ENCODE measurements at regions not wholly inside any gene's neighbourhood (a gene's known extent, or its start where the extent isn't known, plus 50 kb on each side); places are given as distances from the start of the nearest gene placed in this dataset.

- no peaks in the 10 kb centered on the region for H3K4me1 Mint-ChIP-seq (ENCODE audit: low read depth)
- H3K36me3 Mint-ChIP-seq (ENCODE audit: low read depth), result no peaks in the 10 kb centered on the region
- intact Hi-C loops (cut with micrococcal nuclease), result no loop called here
- DNase-seq (ENCODE audit: low spot score), result no peak
- H3K27me3 Mint-ChIP-seq (ENCODE audit: insufficient read depth), result no peaks in the 10 kb centered on the region
- no peak overlapping the region for H3K27ac Mint-ChIP-seq
- no peaks in the 10 kb centered on the region for H3K9me3 Mint-ChIP-seq
- H3K4me3 Mint-ChIP-seq, result no peak overlapping the region
Measured at GRCh38 chr9:26574256-26574655, 318.3 kb downstream of the CAAP1 start.

- Mint-ChIP-seq H3K36me3 (ENCODE audit: low read depth) (no peaks in the 10 kb centered on the region), H3K4me3 (no peak overlapping the region), H3K27ac (no peak overlapping the region), H3K4me1 (ENCODE audit: low read depth) (no peaks in the 10 kb centered on the region), H3K27me3 (ENCODE audit: insufficient read depth) (no peaks in the 10 kb centered on the region), H3K9me3 (no peaks in the 10 kb centered on the region)
- no peak for DNase-seq (ENCODE audit: low spot score)
- intact Hi-C loops (cut with micrococcal nuclease), result no loop called here
Measured at GRCh38 chr9:26567976-26568375, 324.6 kb downstream of the CAAP1 start.

GRCh38 chr9:26566141-26566540 is 326.5 kb downstream of the CAAP1 start:
- no peaks in the 10 kb centered on the region for H3K9me3 Mint-ChIP-seq
- intact Hi-C loops (cut with micrococcal nuclease), result no loop called here
- H3K4me3 Mint-ChIP-seq, result no peak overlapping the region
- H3K36me3 Mint-ChIP-seq (ENCODE audit: low read depth), result no peaks in the 10 kb centered on the region
- H3K27ac Mint-ChIP-seq, result no peak overlapping the region
- H3K4me1 Mint-ChIP-seq (ENCODE audit: low read depth), result no peaks in the 10 kb centered on the region
- no peaks in the 10 kb centered on the region for H3K27me3 Mint-ChIP-seq (ENCODE audit: insufficient read depth)
- DNase-seq (ENCODE audit: low spot score), result no peak

- Mint-ChIP-seq H3K4me1 (ENCODE audit: low read depth) (no peaks in the 10 kb centered on the region), H3K9me3 (no peaks in the 10 kb centered on the region), H3K27me3 (ENCODE audit: insufficient read depth) (no peaks in the 10 kb centered on the region), H3K4me3 (no peak overlapping the region), H3K27ac (no peak overlapping the region), H3K36me3 (ENCODE audit: low read depth) (no peaks in the 10 kb centered on the region)
- DNase-seq (ENCODE audit: low spot score), result no peak
- intact Hi-C loops (cut with micrococcal nuclease), result no loop called here
Measured at GRCh38 chr9:26565118-26565517, 327.5 kb downstream of the CAAP1 start.

- Mint-ChIP-seq H3K27me3 (ENCODE audit: insufficient read depth) (no peaks in the 10 kb centered on the region), H3K27ac (no peak overlapping the region), H3K36me3 (ENCODE audit: low read depth) (no peaks in the 10 kb centered on the region), H3K4me3 (no peak overlapping the region), H3K9me3 (peaks cover 3% of the 10 kb centered on the region), H3K4me1 (ENCODE audit: low read depth) (no peaks in the 10 kb centered on the region)
- intact Hi-C loops (cut with micrococcal nuclease), result no loop called here
- no peak for DNase-seq (ENCODE audit: low spot score)
Measured at GRCh38 chr9:26562338-26562737, 330.3 kb downstream of the CAAP1 start.

GRCh38 chr9:26561928-26562327 is 330.7 kb downstream of the CAAP1 start:
- DNase-seq (ENCODE audit: low spot score), result no peak
- Mint-ChIP-seq H3K27me3 (ENCODE audit: insufficient read depth) (no peaks in the 10 kb centered on the region), H3K27ac (no peak overlapping the region), H3K36me3 (ENCODE audit: low read depth) (no peaks in the 10 kb centered on the region), H3K9me3 (peaks cover 5% of the 10 kb centered on the region), H3K4me1 (ENCODE audit: low read depth) (no peaks in the 10 kb centered on the region), H3K4me3 (no peak overlapping the region)
- intact Hi-C loops (cut with micrococcal nuclease), result no loop called here

GRCh38 chr9:26559506-26559905 is 333.1 kb downstream of the CAAP1 start:
- intact Hi-C loops (cut with micrococcal nuclease), result no loop called here
- Mint-ChIP-seq H3K27me3 (ENCODE audit: insufficient read depth) (no peaks in the 10 kb centered on the region), H3K4me1 (ENCODE audit: low read depth) (no peaks in the 10 kb centered on the region), H3K9me3 (peaks cover 11% of the 10 kb centered on the region), H3K27ac (no peak overlapping the region), H3K36me3 (ENCODE audit: low read depth) (no peaks in the 10 kb centered on the region), H3K4me3 (no peak overlapping the region)
- no peak for DNase-seq (ENCODE audit: low spot score)

GRCh38 chr9:26551971-26552370 is 340.6 kb downstream of the CAAP1 start:
- Mint-ChIP-seq H3K27me3 (ENCODE audit: insufficient read depth) (no peaks in the 10 kb centered on the region), H3K27ac (no peak overlapping the region), H3K4me3 (no peak overlapping the region), H3K4me1 (ENCODE audit: low read depth) (no peaks in the 10 kb centered on the region), H3K9me3 (peaks cover 16% of the 10 kb centered on the region), H3K36me3 (ENCODE audit: low read depth) (no peaks in the 10 kb centered on the region)
- intact Hi-C loops (cut with micrococcal nuclease), result no loop called here
- no peak for DNase-seq (ENCODE audit: low spot score)

GRCh38 chr9:26551451-26551850 is 341.2 kb downstream of the CAAP1 start:
- no peaks in the 10 kb centered on the region for H3K27me3 Mint-ChIP-seq (ENCODE audit: insufficient read depth)
- peaks cover 16% of the 10 kb centered on the region for H3K9me3 Mint-ChIP-seq
- no peaks in the 10 kb centered on the region for H3K4me1 Mint-ChIP-seq (ENCODE audit: low read depth)
- DNase-seq (ENCODE audit: low spot score), result no peak
- no peak overlapping the region for H3K27ac Mint-ChIP-seq
- intact Hi-C loops (cut with micrococcal nuclease), result no loop called here
- H3K4me3 Mint-ChIP-seq, result no peak overlapping the region
- no peaks in the 10 kb centered on the region for H3K36me3 Mint-ChIP-seq (ENCODE audit: low read depth)

- Mint-ChIP-seq H3K9me3 (peaks cover 15% of the 10 kb centered on the region), H3K4me3 (no peak overlapping the region), H3K36me3 (ENCODE audit: low read depth) (no peaks in the 10 kb centered on the region), H3K27ac (no peak overlapping the region), H3K27me3 (ENCODE audit: insufficient read depth) (no peaks in the 10 kb centered on the region), H3K4me1 (ENCODE audit: low read depth) (no peaks in the 10 kb centered on the region)
- DNase-seq (ENCODE audit: low spot score), result no peak
- intact Hi-C loops (cut with micrococcal nuclease), result no loop called here
Measured at GRCh38 chr9:26548781-26549290, 343.8 kb downstream of the CAAP1 start.

- H3K36me3 Mint-ChIP-seq (ENCODE audit: low read depth), result no peaks in the 10 kb centered on the region
- H3K27me3 Mint-ChIP-seq (ENCODE audit: insufficient read depth), result no peaks in the 10 kb centered on the region
- intact Hi-C loops (cut with micrococcal nuclease), result no loop called here
- H3K4me3 Mint-ChIP-seq, result no peak overlapping the region
- no peaks in the 10 kb centered on the region for H3K4me1 Mint-ChIP-seq (ENCODE audit: low read depth)
- no peak overlapping the region for H3K27ac Mint-ChIP-seq
- DNase-seq (ENCODE audit: low spot score), result no peak
- peaks cover 10% of the 10 kb centered on the region for H3K9me3 Mint-ChIP-seq
Measured at GRCh38 chr9:26539867-26540493, 352.6 kb downstream of the CAAP1 start.

- H3K36me3 Mint-ChIP-seq (ENCODE audit: low read depth), result no peaks in the 10 kb centered on the region
- H3K27me3 Mint-ChIP-seq (ENCODE audit: insufficient read depth), result no peaks in the 10 kb centered on the region
Measured at GRCh38 chr9:26537211-26537610, 355.4 kb downstream of the CAAP1 start.

GRCh38 chr9:26535151-26535550 is 357.5 kb downstream of the CAAP1 start:
- DNase-seq (ENCODE audit: low spot score), result no peak
- Mint-ChIP-seq H3K9me3 (no peaks in the 10 kb centered on the region), H3K4me1 (ENCODE audit: low read depth) (no peaks in the 10 kb centered on the region), H3K27ac (no peak overlapping the region), H3K4me3 (no peak overlapping the region), H3K36me3 (ENCODE audit: low read depth) (no peaks in the 10 kb centered on the region), H3K27me3 (ENCODE audit: insufficient read depth) (no peaks in the 10 kb centered on the region)
- intact Hi-C loops (cut with micrococcal nuclease), result no loop called here

More at GRCh38 chr9:26537211-26537610, 355.4 kb downstream of the CAAP1 start:
- no peak for DNase-seq (ENCODE audit: low spot score)
- Mint-ChIP-seq H3K4me3 (no peak overlapping the region), H3K4me1 (ENCODE audit: low read depth) (no peaks in the 10 kb centered on the region), H3K27ac (no peak overlapping the region), H3K9me3 (peaks cover 4% of the 10 kb centered on the region)
- intact Hi-C loops (cut with micrococcal nuclease), result no loop called here

GRCh38 chr9:26530841-26531240 is 361.8 kb downstream of the CAAP1 start:
- no peaks in the 10 kb centered on the region for H3K36me3 Mint-ChIP-seq (ENCODE audit: low read depth)
- H3K9me3 Mint-ChIP-seq, result peaks cover 11% of the 10 kb centered on the region
- intact Hi-C loops (cut with micrococcal nuclease), result no loop called here
- no peaks in the 10 kb centered on the region for H3K4me1 Mint-ChIP-seq (ENCODE audit: low read depth)
- no peak for DNase-seq (ENCODE audit: low spot score)
- H3K4me3 Mint-ChIP-seq, result no peak overlapping the region
- H3K27me3 Mint-ChIP-seq (ENCODE audit: insufficient read depth), result no peaks in the 10 kb centered on the region
- no peak overlapping the region for H3K27ac Mint-ChIP-seq

All from activated T-helper 1 cell treated with anti-CD3 and anti-CD28 coated beads, Interleukin-12 subunit alpha, Interleukin-12 subunit beta, Interleukin-2, Interleukin-4 antibody, amounts not matched to agents 30 ng/mL and 10 ng/mL and 1 ng/mL, durations not matched to agents 14 hours and 24 hours and 36 hours (primary cell).